ENCODE measurements at regions not wholly inside any gene's neighbourhood (a gene's known extent, or its start where the extent isn't known, plus 50 kb on each side); places are given as distances from the start of the nearest gene placed in this dataset.

DNA sequence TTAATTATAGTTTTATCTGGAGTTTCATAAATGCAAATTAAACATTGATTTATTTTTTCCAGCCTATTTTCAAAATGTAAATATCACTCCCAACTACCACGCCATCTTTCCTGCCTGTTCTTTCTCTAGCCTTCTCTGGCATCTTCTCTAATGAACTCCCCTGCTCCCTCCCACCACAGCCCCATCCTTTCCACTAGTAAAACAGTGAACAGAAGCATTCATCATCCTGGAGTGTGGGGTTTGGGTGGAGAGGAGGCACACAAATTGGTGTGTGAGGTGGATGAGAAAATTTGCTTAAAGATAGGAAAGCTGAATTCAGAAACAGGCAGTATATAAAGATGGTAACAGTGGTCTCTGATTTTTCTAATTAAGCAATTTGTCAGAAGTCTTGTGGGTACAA, 479.4 kb downstream of the ARL4A start:
- in situ Hi-C loops (cut with HindIII; ENCODE audit: low sequenced_read_pairs), result no loop called here

DNA sequence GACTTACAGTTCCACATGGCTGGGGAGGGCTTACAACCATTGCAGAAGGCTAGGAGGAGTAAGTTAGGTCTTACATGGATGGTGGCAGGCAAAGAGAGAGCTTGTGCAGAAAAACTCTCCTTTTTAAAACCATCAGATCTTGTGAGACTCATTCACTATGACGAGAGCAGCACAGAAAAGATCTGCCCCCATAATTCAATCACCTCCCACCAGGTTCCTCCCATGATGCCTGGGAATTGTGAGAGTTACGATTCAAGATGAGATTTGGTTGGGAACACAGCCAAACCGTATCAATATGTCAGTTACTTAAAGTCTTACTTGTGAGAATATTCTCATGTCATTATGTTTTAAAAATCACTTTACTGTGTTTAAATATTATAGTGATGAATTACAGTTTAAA, 481.9 kb downstream of the ARL4A start:
- in situ Hi-C loops (cut with HindIII; ENCODE audit: low sequenced_read_pairs), result no loop called here

DNA sequence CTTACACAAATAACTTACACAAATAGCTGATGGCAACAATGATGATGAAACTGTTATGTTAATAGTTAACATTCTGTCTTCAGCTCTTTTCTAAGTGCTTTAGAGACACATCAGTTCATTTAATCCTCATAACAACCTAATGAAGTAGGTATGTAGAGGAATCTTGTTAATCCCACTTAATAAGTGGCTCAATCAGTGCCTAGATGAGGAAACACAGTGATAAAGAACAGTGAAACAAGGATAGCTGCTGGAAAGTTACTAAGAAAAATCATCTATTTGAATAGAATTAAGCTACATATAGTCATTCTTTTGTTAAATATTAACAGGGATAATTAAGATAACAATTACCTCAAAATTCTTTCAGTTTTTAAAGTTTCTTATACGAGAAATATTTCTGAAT, 487.6 kb downstream of the ARL4A start:
- in situ Hi-C loops (cut with HindIII; ENCODE audit: low sequenced_read_pairs), result no loop called here

DNA sequence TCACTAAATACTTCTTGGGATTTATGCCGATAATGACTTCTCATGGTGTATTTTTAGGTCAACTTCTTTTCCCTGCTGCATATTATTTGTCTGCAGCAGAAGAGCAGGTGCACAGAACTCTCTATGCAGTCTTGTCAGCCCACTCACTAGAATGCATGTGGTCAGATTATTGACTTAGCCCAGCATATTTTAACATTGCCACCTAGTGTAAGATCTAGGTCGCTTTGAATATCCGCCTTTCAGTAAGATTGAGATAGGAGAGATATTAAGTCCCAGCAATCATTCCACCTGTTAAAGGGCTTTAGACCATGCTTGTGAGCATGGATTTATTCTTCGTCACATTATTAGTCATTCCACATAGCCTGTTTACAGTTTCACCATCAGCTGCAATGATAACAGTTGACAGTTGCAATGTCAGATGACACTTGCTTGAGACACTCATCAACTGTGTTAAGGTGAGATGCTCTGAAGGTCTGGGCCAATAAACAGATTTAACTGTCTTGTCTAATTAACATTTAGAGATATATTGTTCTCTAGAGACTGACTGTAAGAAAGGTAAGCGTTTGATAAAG, 491.7 kb downstream of the ARL4A start:
- in situ Hi-C loops (cut with HindIII; ENCODE audit: low sequenced_read_pairs), result no loop called here

DNA sequence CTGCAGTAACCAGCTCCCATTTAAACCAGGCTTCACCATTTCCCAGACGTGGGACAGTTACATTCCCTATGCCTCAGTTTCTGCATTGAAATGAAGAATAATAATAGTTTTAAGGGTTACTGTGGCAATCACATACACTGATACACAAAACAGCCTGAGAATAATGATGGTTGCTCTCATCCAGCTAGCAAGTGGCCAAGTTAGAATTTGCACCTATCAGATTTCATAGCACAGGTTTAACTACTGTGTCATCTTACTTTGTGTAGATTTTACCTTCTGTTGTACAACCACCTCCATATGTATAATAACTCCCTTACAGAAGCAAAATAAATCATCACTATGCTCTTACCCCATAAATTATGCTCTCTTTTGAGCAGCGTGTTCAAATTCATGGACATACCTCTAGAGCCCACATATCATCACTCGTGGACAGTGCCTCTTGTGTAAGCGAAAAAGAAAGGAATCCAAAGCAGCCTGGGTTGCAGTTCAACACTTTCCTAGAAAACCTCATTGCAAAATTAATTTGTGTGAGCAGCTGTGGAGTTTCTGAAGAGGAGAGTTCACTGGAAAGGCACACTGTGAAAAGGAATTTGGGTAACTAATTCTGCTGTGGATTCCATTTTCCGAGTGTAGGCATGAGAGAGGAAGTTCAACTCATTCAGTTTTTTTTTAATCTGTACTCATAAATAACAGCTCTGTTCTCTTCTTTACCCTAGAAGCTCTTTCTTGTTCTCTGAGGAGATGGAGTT, 492.5 kb downstream of the ARL4A start:
- in situ Hi-C loops (cut with HindIII; ENCODE audit: low sequenced_read_pairs), result no loop called here

DNA sequence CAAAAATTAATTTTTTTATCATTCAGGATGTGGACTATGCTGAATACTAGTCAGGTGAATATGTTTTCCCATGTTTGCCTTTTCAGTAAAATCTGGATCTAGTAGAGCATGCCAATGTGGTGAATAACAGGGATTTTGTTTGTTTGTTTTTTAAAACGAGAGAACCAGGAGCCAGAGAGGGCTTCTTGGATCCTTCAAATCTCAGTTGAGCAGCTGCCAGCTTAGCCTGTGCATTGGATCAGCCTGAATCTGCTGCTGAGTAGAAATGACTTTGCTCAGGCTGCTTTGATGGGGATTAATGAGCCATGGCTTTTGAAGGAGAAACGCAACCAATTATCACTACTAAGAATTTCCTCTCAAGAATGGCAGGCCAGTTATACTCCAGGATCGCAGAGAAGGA, 493.8 kb downstream of the ARL4A start:
- in situ Hi-C loops (cut with HindIII; ENCODE audit: low sequenced_read_pairs), result no loop called here

DNA sequence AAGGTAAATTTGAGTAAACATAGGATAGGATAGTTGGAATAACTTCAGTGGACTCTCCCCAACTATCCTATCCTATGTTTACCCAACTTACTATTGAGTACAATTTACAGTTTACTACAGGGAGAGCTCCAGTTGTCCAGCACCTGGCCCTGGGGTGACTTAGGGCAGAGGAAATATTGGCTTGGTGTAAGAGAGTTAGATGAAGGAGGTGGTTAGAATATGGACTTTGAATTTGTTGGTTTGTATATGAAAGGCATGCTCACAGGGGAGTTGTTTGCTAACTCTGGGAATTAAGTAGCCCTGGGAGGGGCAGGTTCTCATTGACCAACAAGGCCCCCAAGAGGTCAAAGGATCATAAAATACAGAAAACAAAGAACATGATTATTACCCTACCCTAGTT, 497.7 kb downstream of the ARL4A start:
- in situ Hi-C loops (cut with HindIII; ENCODE audit: low sequenced_read_pairs), result no loop called here

DNA sequence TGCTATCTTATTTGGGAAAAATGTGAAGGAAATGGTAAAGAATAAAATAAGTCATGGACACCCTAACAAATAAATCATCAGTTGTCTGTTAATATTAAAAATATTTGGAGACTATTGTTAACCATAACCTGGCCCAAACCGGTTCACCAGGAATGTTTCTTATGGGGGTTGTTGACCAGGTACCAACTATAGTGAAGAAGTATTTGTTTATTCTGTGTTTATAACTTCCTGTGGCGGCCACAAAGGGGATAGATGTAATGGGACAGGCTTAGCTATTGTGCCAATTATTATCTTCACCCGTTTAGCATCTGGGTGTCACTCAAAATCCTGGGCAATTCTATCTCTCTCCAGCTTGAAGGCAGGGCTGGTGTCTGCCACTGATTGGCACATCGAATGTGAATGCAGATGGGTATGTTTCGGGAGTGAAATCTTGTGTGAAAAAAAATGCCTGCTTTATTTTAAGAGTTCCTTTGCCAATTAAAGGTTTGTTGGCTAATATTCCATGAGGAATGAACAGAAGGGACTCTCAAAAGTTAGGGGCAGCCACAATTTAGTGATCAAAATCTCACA, 500.9 kb downstream of the ARL4A start:
- in situ Hi-C loops (cut with HindIII; ENCODE audit: low sequenced_read_pairs), result no loop called here

DNA sequence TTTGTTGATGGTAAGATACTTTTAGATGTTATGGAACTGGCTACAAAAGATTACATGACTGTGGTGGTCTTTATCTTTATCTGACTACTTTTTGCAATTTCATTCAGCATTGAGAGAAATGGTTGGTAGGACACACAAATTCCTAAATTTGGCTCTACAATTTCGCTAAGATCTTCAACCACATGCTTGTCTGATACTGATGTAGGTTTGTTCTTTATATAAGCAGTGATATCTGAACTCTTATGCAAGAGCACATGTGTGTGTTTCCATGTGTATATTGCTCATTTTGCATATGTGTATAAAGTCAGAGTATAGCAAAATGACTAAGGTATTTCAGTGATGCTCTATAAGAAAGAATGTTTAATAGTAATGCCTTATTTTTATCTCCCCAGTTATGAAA, 501.5 kb downstream of the ARL4A start:
- in situ Hi-C loops (cut with HindIII; ENCODE audit: low sequenced_read_pairs), result no loop called here

DNA sequence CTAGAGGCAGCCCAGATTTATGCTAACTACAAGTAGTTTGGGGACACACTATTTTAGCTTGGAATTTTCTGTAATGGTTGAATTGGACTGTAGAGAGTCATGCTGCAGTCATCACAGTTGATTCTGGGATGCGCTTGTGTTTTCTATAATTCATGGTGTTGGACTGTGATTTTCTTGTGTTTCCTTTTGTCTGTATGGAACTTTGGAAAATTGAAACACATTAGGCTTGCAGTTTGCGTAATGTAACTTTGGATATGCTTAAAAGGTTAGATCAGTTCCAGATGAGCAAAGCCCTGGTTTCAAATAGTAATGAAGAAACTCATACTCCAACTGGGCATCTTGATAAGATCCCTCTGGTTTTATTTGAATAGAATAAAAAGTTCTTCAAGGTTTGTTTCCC, 502.2 kb downstream of the ARL4A start:
- in situ Hi-C loops (cut with HindIII; ENCODE audit: low sequenced_read_pairs), result no loop called here

DNA sequence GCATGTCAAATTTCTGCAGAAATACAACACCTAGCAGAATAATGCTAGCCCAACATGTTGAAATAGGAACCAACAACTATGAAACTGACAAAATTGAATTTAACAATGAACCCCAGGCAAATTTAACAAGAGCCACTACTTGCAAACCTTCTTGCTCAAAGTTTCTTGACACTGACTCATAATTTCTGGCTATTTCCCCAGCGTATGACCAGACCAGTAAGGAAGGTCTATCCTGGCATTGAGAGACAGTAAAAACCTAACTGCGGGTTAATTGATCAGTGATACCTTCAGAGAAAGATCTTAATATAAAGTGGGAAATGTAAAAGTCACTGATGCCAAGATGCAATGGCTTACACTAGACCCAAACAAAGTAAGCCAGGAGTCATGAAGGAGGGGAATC, 510.1 kb downstream of the ARL4A start:
- in situ Hi-C loops (cut with HindIII; ENCODE audit: low sequenced_read_pairs), result no loop called here

DNA sequence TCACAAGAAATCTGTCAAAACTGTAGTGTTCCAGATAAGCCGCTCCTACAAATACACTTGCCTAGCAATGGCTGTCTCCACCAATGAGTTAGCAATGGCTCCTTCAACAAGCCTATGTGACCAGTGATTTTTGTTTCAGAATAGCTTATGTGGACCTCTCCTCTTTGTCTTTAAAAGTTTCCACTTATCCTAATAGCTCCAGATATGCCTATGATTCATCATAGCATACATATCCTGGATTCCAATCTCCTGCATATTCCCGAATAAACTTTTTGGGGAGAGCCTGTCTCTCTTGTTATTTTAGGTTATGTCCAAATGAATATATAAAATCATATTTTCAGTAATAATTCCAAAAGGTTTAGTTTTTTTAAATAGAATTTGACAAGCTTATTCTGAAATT, 510.6 kb downstream of the ARL4A start:
- in situ Hi-C loops (cut with HindIII; ENCODE audit: low sequenced_read_pairs), result no loop called here

DNA sequence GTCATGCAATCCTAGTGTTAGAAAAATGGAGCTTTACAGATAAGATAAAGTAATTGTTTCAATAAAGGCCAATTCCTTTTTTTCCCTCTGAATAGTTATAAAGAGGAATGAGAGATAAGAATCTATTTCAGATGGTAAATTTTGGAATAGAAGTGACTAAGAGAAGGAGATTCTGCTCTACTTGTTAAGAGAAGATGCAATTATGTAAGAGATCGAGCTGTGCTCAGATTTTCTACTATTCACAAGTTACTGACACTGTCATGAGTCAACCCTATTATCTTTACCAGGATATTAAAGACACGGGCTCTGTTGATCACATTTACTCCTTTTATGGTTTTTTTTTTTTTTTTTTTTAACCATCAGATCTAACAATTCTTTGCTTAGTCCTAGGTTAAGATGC, 511.3 kb downstream of the ARL4A start:
- in situ Hi-C loops (cut with HindIII; ENCODE audit: low sequenced_read_pairs), result no loop called here

DNA sequence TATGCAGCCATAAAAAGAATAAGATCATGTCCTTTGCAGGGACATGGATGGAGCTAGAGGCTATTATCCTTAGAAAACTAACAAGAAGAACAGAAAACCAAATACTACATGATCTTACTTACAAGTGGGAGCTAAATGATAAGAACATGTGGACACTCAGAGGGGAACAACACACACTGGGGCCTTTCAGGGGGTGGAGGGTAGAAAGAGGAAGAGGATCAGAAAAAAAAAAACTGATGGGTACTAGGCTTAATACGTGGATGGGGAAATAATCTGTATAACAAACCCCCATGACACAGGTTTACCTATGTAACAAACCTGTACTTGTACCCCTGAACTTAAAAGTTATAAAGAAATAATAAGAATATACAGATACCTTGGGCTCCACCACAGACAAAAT, 514.2 kb downstream of the ARL4A start:
- in situ Hi-C loops (cut with HindIII; ENCODE audit: low sequenced_read_pairs), result no loop called here

DNA sequence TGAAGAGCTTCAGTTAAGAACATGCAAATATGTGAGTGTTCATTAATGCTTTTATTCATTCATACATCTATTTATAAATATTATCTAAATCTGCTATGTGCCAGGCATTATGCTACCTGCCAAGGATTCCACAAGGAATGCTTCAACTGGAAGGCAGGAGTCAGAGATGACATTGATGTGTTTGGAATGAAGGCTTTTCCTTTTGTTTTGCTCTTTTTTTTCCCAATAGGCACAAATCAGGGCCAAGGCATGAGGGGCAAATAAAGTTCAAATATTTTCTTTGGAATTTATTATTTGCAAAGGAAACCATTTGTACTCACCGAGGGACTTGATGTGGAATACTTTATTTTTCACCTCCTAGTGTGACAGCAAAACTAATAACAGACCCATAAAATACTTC, 530.3 kb downstream of the ARL4A start:
- in situ Hi-C loops (cut with HindIII; ENCODE audit: low sequenced_read_pairs), result no loop called here

DNA sequence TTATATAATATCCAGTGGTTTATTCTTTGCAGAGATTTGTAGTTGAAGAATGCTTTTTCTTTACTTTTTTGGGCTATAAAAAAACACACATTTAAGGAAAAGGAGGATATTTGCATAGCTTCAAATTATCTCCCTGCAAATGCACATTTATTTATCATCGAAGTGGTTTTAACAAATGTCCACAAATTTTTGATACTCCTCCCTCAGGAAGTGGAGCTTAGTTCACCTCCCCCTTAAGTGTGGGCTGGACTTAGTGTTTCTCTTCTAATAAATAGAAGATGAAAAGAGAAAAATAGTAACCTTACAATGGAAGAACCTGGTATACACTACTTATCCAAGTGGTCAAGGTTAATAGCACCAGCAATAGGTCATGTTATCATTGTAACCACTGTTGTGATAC, 537.6 kb downstream of the ARL4A start:
- in situ Hi-C loops (cut with HindIII; ENCODE audit: low sequenced_read_pairs), result no loop called here

DNA sequence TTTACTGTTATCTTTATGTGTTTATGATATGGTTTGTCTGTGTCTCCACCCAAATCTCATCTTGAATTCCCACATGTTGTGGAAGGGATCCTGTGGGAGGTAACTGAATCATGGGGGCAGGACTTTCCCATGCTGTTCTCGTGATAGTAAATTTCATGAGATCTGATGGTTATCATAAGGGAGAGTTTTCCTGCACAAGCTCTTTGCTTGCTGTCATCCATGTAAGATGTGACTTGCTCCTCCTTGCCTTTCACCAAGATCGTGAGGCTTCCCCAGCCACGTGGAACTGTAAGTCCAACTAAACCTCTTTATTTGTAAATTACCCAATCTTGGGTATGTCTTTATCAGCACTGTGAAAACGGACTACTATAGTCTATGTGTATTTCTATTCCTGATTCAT, 539.0 kb downstream of the ARL4A start:
- in situ Hi-C loops (cut with HindIII; ENCODE audit: low sequenced_read_pairs), result no loop called here

DNA sequence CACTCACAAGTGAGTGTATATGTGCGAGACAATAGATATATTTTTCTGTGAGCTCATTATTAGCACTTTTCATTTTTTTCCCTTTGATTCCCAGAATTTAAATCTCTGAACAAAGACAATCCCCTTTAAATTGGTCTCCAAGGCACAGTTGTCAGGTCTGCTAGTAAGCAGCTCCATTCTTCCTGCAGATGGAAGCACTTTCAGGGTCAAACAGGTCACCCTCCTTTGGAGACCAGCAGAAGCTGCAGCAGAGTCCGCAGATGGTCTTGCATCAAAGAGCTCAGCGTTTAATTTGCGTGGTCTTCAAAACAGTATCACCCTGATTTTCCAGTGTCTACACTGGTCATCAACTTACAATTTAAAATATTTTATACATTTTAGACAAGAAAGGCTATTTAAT, 543.8 kb downstream of the ARL4A start:
- in situ Hi-C loops (cut with HindIII; ENCODE audit: low sequenced_read_pairs), result no loop called here

DNA sequence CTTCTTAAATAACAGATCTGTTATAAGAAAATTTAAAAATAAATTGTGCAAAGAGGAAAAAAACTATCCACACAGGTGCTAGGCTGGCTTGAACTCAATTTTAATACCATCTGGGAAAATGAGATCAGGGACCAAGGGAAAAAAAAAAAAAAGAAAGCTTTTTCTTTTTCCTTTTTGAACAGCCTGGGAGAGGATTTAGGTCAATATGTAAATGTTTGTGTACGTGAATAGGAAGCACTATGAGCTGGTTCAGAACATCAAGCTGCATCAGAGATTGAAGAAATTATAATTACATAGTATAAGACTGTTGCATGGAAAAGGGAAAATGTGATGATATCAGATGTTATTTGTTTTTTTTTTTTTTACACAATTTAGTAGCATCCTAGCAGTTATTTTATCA, 548.0 kb downstream of the ARL4A start:
- in situ Hi-C loops (cut with HindIII; ENCODE audit: low sequenced_read_pairs), result no loop called here

DNA sequence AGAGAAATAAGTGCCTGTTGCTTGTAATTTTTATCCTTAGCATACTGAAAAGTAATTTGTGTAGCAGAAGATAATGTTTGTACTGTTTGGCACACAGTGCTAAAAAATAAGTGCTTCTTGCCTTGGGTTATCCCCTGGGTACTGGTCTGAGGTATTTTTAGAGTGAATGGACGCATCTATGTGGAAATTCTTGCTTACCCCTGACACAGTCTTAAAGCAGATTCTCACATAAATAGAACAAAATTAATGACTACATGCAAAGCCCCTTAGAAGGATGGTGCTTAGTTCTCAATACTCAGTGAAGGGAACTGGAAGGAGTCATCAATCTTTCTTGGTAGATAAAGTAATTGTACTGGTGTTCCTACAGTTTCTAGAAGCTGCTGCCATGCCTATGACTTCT, 548.6 kb downstream of the ARL4A start:
- in situ Hi-C loops (cut with HindIII; ENCODE audit: low sequenced_read_pairs), result no loop called here

DNA sequence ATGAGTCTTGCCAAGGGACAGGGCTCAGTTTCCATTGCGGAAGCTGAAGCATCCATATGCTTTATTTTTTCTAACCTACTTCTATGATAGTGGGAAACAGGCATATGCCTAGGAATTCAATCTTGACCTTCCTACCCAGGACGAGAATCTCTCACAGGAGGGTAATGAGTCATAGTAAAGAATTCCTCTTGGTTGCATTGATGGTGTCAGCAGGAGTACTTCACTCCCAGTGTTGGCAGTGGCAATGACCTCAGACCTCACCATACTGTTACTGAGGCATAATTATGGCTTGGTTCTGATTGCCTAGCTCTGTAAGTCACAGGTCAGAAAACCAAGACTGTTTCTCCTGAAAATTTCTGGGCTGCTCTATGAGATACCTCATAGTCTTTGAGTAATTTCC, 552.9 kb downstream of the ARL4A start:
- in situ Hi-C loops (cut with HindIII; ENCODE audit: low sequenced_read_pairs), result no loop called here

DNA sequence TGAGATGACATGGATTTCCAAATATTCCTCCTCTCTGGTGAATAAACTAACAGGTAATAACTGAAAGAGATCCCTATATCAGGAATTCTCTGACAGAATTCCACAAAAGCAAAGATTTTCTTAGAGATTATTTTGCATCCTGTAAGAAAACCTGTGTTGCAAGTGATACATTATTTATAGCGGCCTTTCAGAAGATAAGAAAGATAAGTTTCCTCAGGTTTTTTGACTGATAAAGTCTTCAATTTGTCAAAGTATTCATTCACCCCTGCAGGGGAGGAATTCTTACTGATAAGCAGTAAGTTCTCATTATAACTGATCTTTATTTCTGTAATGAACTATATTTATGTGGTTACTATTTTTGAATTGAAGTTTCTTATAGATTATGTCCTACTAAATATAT, 554.0 kb downstream of the ARL4A start:
- in situ Hi-C loops (cut with HindIII; ENCODE audit: low sequenced_read_pairs), result no loop called here

DNA sequence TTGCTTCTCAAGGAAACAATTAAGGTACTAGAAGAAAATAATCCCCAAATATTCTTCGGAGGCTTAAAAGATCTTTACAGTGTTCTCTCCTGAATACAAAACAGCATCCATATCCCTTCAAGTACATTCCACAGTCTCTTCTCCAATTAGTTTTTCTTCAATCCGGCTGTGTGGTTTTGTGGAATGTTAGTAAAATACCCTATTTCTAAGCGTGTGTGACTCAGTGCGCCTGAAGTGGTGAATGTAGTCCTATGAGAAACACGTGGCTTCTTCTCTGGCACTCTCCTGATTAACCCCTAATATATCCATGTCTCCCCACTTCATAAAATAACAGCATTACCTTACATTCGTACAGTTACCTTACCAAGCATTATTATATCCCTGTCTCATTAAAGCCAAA, 570.2 kb downstream of the ARL4A start:
- in situ Hi-C loops (cut with HindIII; ENCODE audit: low sequenced_read_pairs), result loop anchor here (10.0 kb wide), 1 partner anchor 573 kb away; the partner anchor contains the start of gene ARL4A

All from endothelial cell of hepatic sinusoid (primary cell).